NCI-H1048 (cell line): ENCODE measurements at regions not wholly inside any gene's neighbourhood (a gene's known extent, or its start where the extent isn't known, plus 50 kb on each side); places are given as distances from the start of the nearest gene placed in this dataset.
"Not testable (repeated sequence)": the region's sequence is repeated elsewhere in the genome, so short reads cannot be mapped to it uniquely, and the experiment has no call there.

Experiments
- DNase-seq: peaks from one replicate; lab custom pipeline; 2025; lab: John Stamatoyannopoulos, UW

- DNase-seq: no peak
These were observed 81.9 kb upstream of the CCND2 start for GRCh38 chr12:4191642-4192041.

DNA sequence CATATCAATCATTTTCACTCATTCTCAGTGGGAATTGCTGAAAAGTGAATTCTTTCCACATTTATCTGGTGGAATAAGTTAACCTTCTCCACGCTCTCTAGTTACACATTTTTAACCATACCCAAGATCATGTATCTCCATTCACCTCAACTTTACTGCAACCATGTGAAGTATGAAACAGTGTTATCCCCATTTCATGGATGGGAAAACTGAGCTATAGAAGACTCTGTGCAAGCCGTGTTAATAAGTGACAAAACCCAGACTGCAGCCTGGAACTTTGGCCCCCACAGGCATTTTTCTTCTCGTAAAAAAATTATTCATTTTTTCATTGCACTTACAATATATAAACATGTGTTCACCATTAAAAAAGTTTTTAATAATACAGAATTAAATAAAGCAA is 82.4 kb upstream of the CCND2 start:
- DNase-seq: no peak

DNA sequence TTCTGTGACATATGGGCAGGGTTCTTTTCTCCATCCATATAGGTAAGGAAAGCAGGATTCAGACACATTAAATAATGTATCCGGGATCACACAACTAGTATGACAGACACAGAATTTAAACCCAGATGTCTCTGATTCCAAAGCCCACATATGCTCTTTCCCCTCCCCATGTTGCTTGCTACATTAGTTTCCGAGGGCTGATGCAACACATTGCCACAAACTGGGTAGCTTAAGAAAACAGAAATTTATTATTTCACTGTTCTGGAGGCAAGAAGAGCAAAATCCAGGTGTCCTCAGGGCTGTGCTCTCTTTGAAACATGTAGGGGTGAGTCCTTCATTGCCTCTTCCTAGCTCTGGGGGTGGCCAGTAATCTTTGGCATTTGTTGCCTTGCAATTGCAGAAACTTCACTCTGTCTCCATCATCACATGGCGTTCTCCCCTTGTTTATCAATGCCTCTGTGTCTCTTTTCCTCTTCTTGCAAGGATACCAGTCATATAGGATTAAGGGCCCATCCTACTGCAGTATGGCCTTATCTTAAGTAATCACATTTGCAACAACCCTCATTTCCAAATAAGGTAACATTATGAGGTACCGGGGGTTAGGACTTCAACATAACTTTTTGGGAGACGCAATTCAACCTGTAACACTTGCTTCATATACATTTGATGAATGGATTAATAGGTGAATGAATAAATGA is 83.0 kb upstream of the CCND2 start:
- DNase-seq: no peak

- DNase-seq: no peak
These were observed 83.8 kb upstream of the CCND2 start for GRCh38 chr12:4189721-4190120.

DNA sequence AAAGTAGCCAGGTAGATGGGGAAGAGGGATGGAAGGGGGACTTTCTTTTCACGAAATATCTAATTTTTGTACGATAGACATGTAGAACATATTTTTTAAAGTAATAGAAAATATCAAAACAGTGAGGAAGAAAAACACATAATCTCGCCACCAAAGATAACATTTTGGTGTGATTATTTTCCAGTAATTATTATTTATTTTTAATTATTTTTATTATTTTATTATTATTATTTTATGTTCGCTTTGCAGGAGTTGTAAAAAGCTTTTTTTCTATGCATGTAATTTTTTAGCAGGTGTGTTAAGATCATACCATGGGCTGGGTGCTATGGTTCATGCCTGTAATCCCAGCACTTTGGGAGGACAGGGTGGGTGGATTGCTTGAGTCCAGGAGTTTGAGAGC is 85.6 kb upstream of the CCND2 start:
- DNase-seq: no peak

GRCh38 chr12:4187315-4187714 is 86.2 kb upstream of the CCND2 start:
- not testable (repeated sequence) for DNase-seq

DNA sequence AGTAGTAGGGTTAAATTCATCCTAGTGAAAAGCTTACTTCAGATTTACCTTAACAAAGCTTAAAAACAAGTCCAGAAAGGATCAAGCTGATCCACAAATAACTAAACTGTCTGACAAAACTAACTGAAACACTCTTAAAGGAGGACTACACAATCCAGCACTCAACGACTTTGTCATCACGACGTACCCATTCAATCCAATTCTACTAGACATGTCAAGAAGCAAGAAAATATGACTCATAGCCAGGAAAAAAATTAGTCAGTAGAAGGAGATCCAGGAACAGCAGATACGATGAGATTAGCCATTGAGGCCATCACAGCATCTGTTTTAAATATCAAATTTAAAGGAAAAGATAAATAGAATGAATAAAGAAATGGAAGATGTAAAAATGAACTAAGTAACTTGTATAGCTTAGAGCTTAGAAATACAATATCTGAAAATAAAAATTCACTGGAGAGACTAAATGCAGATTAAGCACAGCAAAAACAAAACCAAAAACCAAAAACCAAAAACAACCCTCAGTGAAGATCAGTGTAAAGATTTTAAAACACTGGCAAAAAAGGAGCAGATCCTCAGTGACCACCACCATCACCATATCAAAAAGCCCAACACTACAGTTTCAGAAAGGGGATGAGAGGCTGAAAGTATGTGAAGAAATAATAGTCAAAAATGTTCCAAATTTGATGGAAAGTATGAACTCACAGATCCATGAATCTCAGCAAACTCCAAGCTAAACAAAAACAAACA is 95.0 kb upstream of the CCND2 start:
- no peak for DNase-seq

- no peak for DNase-seq
These were observed 96.3 kb upstream of the CCND2 start for GRCh38 chr12:4177262-4177661.

GRCh38 chr12:4176168-4176567 is 97.4 kb upstream of the CCND2 start:
- DNase-seq: no peak

GRCh38 chr12:4174417-4174816 is 99.1 kb upstream of the CCND2 start:
- no peak for DNase-seq

GRCh38 chr12:4172999-4173398 is 100.6 kb upstream of the CCND2 start:
- no peak for DNase-seq

- no peak for DNase-seq
These were observed 101.8 kb upstream of the CCND2 start for GRCh38 chr12:4171742-4172141.

DNA sequence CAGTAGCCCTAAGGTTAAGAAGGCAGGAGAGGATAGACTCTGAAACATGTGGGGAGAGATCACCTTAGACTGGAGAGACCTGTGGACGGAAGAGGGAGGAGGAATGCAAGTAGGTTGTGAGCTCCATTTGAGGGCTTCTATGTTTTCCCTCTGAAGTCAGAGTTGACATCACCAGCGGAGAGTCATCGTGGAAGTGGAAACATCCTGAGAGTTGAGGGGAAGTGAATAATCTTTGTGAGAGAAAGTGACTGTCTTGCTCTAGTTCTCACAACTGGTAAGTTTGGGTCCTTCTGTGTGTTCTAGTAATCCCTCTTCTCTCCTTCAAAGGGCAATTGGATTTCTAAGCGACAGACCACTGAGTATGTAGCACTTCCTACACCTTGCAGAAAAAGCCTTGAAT is 103.6 kb upstream of the CCND2 start:
- DNase-seq: no peak

- no peak for DNase-seq
These were observed 104.0 kb upstream of the CCND2 start for GRCh38 chr12:4169531-4169930.

DNA sequence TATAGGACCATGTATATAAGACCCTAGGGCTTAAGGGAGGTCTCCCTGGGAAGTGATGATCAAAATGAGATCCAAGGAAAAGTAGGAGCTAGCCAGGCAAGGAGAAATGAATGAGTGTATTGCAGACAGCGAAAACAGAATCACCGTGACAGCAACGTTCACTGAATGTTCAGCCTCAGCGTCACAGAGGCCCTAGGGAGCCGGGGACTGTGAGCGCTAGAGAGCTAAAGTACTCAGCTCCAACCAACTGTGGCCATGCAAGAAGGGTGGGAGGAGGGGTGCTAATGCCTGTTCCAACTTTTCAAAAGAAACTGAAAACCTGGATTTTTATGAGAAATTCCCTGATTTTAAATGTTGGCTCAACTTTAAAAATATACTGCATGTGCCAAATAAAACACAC is 105.5 kb upstream of the CCND2 start:
- DNase-seq: no peak

- DNase-seq: no peak
These were observed 108.7 kb upstream of the CCND2 start for GRCh38 chr12:4164559-4165558.

DNA sequence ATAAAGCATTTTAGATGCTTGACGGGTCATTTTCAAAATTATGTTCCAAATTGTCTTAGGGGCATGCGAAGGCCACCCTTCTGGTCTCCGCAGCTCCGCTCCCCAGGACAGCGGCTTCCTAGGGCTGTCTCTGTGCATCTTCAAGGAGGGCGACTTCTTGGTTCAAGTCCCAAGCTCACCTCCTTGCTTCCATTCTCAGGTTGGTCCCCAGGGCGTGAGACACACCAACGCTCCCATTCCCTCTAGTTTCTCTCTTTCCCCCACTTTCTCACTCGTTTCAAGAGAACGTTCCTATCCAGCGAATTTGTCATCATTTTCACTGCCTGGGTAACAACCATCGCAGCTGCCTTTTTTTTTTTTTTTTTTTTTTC is 109.4 kb upstream of the CCND2 start:
- DNase-seq: no peak

- no peak for DNase-seq
These were observed 111.8 kb upstream of the CCND2 start for GRCh38 chr12:4161718-4162117.

DNA sequence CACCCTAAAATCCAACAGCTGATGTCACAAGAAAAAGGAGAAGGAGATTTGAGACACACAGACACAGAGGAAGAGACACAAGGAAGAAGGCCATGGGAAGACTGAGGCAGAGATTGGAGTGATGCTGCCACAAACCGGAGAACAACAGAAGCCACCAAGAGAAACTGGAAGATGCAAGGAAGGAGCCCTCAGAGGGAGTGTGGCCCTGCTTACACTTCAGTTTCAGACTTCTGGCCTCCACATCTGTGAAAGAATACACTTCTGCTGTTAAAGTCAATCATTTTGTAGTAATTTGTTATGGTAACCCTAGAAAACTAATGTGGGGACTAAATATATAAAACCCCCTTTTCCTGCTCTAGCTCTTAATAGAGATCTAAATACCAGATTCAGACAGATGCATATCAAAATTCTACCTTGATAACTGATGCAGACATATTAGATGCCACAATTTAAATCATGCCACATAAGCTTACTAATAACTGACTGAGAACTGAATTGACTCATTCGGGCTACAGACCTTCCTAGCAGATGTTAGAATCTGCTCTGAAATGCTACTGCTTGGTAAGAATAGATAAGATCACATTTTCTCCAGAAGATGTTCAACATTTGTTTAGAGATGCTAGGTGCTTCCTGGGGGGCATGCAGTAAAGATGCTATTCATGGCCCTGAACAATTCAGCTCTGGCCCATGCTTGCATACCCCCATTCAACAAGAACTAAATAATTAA is 113.1 kb upstream of the CCND2 start:
- no peak for DNase-seq

GRCh38 chr12:4159851-4160250 is 113.7 kb upstream of the CCND2 start:
- no peak for DNase-seq

DNA sequence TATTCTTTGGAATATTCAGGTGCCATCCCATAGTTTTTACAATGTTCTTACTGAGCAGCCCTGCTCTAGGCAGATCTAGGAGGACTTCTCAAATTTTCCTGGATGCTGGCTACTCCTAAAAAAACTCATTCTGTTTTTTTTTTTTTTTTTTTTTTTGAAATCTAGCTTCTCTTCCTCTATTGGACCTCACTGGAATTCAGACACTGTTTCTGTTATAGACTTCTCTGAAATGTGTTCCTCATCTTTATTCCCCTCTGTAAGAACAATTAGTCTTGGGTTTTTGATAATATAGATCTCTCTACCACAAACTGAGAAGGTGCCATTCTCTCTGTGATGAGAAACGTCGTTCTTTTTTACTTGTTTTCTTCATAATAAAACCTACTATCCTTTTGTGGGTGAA is 115.3 kb upstream of the CCND2 start:
- no peak for DNase-seq

- no peak for DNase-seq
These were observed 116.4 kb upstream of the CCND2 start for GRCh38 chr12:4157122-4157521.
